ENCODE measurements at regions not wholly inside any gene's neighbourhood (a gene's known extent, or its start where the extent isn't known, plus 50 kb on each side); places are given as distances from the start of the nearest gene placed in this dataset.

DNA sequence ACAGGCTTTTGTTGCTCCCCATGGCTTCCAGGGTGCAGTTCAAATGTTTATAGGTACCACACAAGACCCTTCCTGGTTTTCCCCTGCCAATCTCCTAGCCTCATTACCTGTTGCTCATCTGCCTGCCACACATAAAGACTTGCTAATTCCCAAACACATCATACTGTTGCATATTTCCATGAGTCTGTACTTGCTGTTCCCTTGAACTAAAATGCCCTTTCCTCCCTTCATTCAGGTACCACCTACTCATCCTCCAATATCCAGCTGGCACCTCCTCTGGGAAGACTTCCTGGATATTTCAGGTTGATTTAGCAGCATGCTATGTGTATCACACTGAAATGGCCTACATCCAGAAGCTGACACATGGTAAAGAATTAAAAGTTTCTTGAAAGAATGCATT lies 206.4 kb upstream of the NFE2L3 start:
- DNase-seq: no peak
- H3K27me3 ChIP-seq: no peaks in the 10 kb centered on the region
- H3K9me3 ChIP-seq: no peaks in the 10 kb centered on the region
- intact Hi-C loops (cut with DNase I): no loop called here
- H3K36me3 ChIP-seq: no peaks in the 10 kb centered on the region
- H3K27ac ChIP-seq: no peak overlapping the region
- TF ChIP-seq POLR2A (IDR thresholded peaks at IDR 0.05): no peak
- TF ChIP-seq, protein P1, sequence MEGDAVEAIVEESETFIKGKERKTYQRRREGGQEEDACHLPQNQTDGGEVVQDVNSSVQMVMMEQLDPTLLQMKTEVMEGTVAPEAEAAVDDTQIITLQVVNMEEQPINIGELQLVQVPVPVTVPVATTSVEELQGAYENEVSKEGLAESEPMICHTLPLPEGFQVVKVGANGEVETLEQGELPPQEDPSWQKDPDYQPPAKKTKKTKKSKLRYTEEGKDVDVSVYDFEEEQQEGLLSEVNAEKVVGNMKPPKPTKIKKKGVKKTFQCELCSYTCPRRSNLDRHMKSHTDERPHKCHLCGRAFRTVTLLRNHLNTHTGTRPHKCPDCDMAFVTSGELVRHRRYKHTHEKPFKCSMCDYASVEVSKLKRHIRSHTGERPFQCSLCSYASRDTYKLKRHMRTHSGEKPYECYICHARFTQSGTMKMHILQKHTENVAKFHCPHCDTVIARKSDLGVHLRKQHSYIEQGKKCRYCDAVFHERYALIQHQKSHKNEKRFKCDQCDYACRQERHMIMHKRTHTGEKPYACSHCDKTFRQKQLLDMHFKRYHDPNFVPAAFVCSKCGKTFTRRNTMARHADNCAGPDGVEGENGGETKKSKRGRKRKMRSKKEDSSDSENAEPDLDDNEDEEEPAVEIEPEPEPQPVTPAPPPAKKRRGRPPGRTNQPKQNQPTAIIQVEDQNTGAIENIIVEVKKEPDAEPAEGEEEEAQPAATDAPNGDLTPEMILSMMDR (IDR thresholded peaks at IDR 0.05): no peak
- H3K4me3 ChIP-seq: no peak overlapping the region
- H3K4me1 ChIP-seq (ENCODE audit: insufficient read depth): peaks cover 3% of the 10 kb centered on the region

DNA sequence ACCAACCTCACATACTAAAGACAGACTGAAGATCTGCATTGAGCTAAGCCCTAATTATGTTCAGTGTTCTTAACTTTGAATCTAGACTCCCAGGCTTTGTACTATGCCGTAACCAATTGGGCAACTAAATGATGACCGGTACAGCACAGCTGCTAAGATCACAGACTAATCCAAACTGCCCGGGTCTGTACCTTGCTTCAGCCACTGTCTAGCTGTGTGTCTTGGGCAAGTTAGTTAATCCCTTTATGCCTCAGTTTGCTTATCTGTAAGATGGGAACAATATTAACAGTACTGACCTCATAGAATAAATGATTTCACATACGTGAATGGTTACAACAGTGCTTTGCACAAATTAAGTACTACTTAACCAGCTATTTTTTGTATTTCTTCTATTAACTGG lies 205.8 kb upstream of the NFE2L3 start:
- Histone ChIP-seq H3K36me3 (no peaks in the 10 kb centered on the region), H3K4me3 (no peak overlapping the region), H3K27me3 (no peaks in the 10 kb centered on the region), H3K4me1 (ENCODE audit: insufficient read depth) (peaks cover 3% of the 10 kb centered on the region), H3K27ac (no peak overlapping the region), H3K9me3 (no peaks in the 10 kb centered on the region)
- intact Hi-C loops (cut with DNase I): no loop called here
- TF ChIP-seq POLR2A (IDR thresholded peaks at IDR 0.05) (no peak), EP300 (IDR thresholded peaks at IDR 0.05) (no peak)
- TF ChIP-seq, protein P1 (IDR thresholded peaks at IDR 0.05): no peak
- no peak for DNase-seq
- 77 to 81% (median 79%) methylated on average over 4 of the region's 4 CpGs for WGBS, 3 donors

DNA sequence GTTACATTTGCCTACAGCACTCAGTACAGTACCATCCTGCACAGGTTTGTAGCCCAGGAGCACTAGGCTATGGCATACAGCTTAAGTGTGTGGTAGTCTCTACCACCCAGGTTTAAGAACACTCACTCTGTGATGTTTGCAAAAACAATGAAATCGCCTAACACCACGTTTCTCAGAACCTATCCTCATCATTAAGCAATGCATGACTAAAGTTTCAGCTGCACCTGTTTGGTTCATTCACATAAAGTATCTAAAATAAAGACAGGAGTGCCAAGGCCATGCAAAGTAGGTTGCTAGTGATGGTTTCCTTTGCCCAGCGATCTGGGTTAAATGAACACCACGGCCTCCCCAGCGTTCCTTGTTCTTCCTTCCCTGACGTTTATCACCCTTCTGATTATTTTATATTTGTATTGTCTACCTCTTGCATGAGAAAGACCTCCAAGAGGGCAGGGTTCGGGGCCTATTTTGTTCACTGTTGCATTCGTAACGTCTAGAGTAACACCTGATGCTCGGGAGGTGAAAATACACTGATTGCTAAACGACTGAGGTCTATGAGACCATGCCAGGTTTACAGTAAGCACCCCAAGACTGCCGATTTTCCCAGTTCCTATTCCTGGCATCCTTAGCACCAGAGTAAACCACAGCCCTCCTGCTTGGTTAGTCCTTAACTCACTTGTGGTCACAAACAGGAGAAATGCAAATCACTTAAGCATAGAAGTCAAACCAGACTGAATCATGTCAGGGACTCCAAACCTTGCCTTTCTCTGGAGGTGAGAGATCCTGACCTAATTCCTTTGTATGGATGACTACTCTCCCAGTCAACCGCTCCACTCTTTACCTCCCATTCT lies 204.1 kb upstream of the NFE2L3 start:
- no peak overlapping the region for H3K27ac ChIP-seq
- intact Hi-C loops (cut with DNase I): no loop called here
- H3K36me3 ChIP-seq: no peaks in the 10 kb centered on the region
- TF ChIP-seq EP300 (IDR thresholded peaks at IDR 0.05) (no peak), POLR2A (IDR thresholded peaks at IDR 0.05) (no peak)
- TF ChIP-seq, protein P1 (IDR thresholded peaks at IDR 0.05): no peak
- peaks cover 3% of the 10 kb centered on the region for H3K4me1 ChIP-seq (ENCODE audit: insufficient read depth)
- no peak for DNase-seq
- H3K9me3 ChIP-seq: no peaks in the 10 kb centered on the region
- 64 to 75% (median 69%) methylated on average over 13 of the region's 13 CpGs for WGBS, 3 donors
- no peaks in the 10 kb centered on the region for H3K27me3 ChIP-seq
- no peak overlapping the region for H3K4me3 ChIP-seq

DNA sequence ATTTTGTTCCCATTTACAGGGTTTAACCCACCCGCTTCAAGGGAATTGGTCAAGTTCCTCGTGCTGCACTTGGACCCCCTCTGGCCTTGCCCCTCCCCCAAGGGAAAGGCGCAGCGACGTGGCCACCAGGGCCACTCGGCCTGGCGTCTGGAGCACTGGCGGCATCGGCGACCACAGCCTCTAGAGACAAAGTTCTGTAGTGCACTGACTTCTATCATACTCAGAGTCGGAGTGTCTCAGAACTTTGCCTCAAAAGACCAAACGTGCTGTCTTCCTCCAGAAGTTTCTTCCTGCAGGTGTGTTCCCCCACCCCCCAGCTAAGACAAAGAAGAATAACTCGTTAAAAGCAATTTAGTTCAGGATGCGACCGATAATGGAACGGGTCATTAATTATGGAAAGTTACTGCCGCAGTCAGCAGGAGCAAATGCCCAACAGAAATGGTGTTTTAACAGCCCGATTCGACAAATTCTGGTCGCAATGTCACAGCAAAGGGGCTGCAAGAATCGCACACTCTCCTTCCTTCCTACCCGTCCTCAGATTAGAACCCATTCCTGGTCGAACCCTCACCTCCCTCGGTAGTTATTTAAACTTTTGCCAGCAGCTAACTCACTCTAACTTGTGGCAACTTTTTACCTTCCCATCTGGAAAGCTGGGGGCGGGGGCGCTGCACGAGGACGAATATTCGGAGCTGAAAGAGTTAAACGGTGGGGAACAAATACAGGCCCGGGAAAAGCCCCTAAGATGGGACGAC lies 202.1 kb upstream of the NFE2L3 start:
- WGBS, 3 donors: 10 to 13% (median 11%) methylated on average over 32 of the region's 32 CpGs
- Histone ChIP-seq H3K9me3 (no peaks in the 10 kb centered on the region), H3K27me3 (no peaks in the 10 kb centered on the region), H3K4me3 (peak overlapping the region; percentile 63), H3K4me1 (ENCODE audit: insufficient read depth) (peaks cover 3% of the 10 kb centered on the region), H3K36me3 (no peaks in the 10 kb centered on the region), H3K27ac (no peak overlapping the region)
- no peak for TF ChIP-seq POLR2A (IDR thresholded peaks at IDR 0.05)
- no peak for TF ChIP-seq EP300 (IDR thresholded peaks at IDR 0.05)
- TF ChIP-seq, protein P1 (IDR thresholded peaks at IDR 0.05): no peak
- intact Hi-C loops (cut with DNase I): loop anchor here in 1 of 4 donors (5.0 kb wide), 1 partner anchor 252 kb away; the partner anchor contains the start of genes CBX3 and HNRNPA2B1
- DNase-seq: peak in 3 of 5 donors; percentile 24 to 34 (median 30)
